ENCODE measurements at regions not wholly inside any gene's neighbourhood (a gene's known extent, or its start where the extent isn't known, plus 50 kb on each side); places are given as distances from the start of the nearest gene placed in this dataset.

GRCh38 chr14:83863042-83863774 is 1666.7 kb upstream of the FLRT2 start:
- H4K20me1 ChIP-seq (ENCODE audit: insufficient read depth, poor library complexity, severe bottlenecking): no peaks in the 10 kb centered on the region
- TF ChIP-seq EZH2 (IDR thresholded peaks at IDR 0.05; ENCODE audit: borderline replicate concordance) (no peak), EZH2phosphoT487 (IDR thresholded peaks at IDR 0.05; ENCODE audit: low read depth, severe bottlenecking, unreplicated experiment) (no peak), CTCF (IDR thresholded peaks at IDR 0.05; ENCODE audit: poor library complexity) (no peak)
- no peaks in the 10 kb centered on the region for H3K79me2 ChIP-seq
- WGBS (ENCODE audit: low lambda C conversion rate, missing lambda C conversion rate): 62% methylated on average over 3 of the region's 3 CpGs
- H2AFZ ChIP-seq: no peak overlapping the region
- no peaks in the 10 kb centered on the region for H3K27me3 ChIP-seq
- no peaks in the 10 kb centered on the region for H3K9me3 ChIP-seq (ENCODE audit: low read depth)
- H3K4me2 ChIP-seq: no peak overlapping the region
- H3K4me1 ChIP-seq (ENCODE audit: insufficient read depth): peaks cover 4% of the 10 kb centered on the region
- no peaks in the 10 kb centered on the region for H3K36me3 ChIP-seq (replicated peaks; ENCODE audit: insufficient read depth, low read depth)
- no peak overlapping the region for H3K4me3 ChIP-seq
- no peak for DNase-seq (ENCODE audit: low spot score)
- no peaks in the 10 kb centered on the region for H3K9me2 ChIP-seq (replicated peaks; ENCODE audit: insufficient read depth)
- no peak overlapping the region for H3K27ac ChIP-seq

- Histone ChIP-seq H3K9me3 (ENCODE audit: low read depth) (no peaks in the 10 kb centered on the region), H3K9me2 (replicated peaks; ENCODE audit: insufficient read depth) (no peaks in the 10 kb centered on the region), H3K4me3 (no peak overlapping the region), H3K4me1 (ENCODE audit: insufficient read depth) (peaks cover 4% of the 10 kb centered on the region), H4K20me1 (ENCODE audit: insufficient read depth, poor library complexity, severe bottlenecking) (no peaks in the 10 kb centered on the region), H3K27ac (no peak overlapping the region), H3K4me2 (no peak overlapping the region), H3K79me2 (no peaks in the 10 kb centered on the region), H2AFZ (no peak overlapping the region), H3K27me3 (no peaks in the 10 kb centered on the region), H3K36me3 (replicated peaks; ENCODE audit: insufficient read depth, low read depth) (no peaks in the 10 kb centered on the region)
- DNase-seq (ENCODE audit: low spot score): no peak
- no peak for TF ChIP-seq EZH2phosphoT487 (IDR thresholded peaks at IDR 0.05; ENCODE audit: low read depth, severe bottlenecking, unreplicated experiment)
- 94% methylated on average over 5 of the region's 5 CpGs for WGBS (ENCODE audit: low lambda C conversion rate, missing lambda C conversion rate)
These were observed 1665.8 kb upstream of the FLRT2 start for GRCh38 chr14:83864106-83864505.

- no peak for TF ChIP-seq EZH2 (IDR thresholded peaks at IDR 0.05; ENCODE audit: borderline replicate concordance)
- no peak for TF ChIP-seq EZH2phosphoT487 (IDR thresholded peaks at IDR 0.05; ENCODE audit: low read depth, severe bottlenecking, unreplicated experiment)
- TF ChIP-seq CTCF (IDR thresholded peaks at IDR 0.05; ENCODE audit: poor library complexity): no peak
- Histone ChIP-seq H3K79me2 (no peaks in the 10 kb centered on the region), H3K27ac (no peak overlapping the region), H3K9me3 (ENCODE audit: low read depth) (no peaks in the 10 kb centered on the region), H4K20me1 (ENCODE audit: insufficient read depth, poor library complexity, severe bottlenecking) (no peaks in the 10 kb centered on the region), H3K4me3 (no peak overlapping the region), H3K4me2 (no peak overlapping the region), H3K27me3 (no peaks in the 10 kb centered on the region), H3K36me3 (replicated peaks; ENCODE audit: insufficient read depth, low read depth) (no peaks in the 10 kb centered on the region), H2AFZ (no peak overlapping the region), H3K4me1 (ENCODE audit: insufficient read depth) (peaks cover 6% of the 10 kb centered on the region), H3K9me2 (replicated peaks; ENCODE audit: insufficient read depth) (no peaks in the 10 kb centered on the region)
- peak; percentile 4 for DNase-seq (ENCODE audit: low spot score)
- WGBS (ENCODE audit: low lambda C conversion rate, missing lambda C conversion rate): 57% methylated on average over 5 of the region's 5 CpGs
These were observed 1662.2 kb upstream of the FLRT2 start for GRCh38 chr14:83867566-83868225.

- no peaks in the 10 kb centered on the region for H3K9me3 ChIP-seq (ENCODE audit: low read depth)
These were observed 1659.2 kb upstream of the FLRT2 start for GRCh38 chr14:83870546-83871270.

More at GRCh38 chr14:83870546-83871270, 1659.2 kb upstream of the FLRT2 start:
- H3K4me1 ChIP-seq (ENCODE audit: insufficient read depth): peaks cover 6% of the 10 kb centered on the region
- H3K9me2 ChIP-seq (replicated peaks; ENCODE audit: insufficient read depth): no peaks in the 10 kb centered on the region
- H4K20me1 ChIP-seq (ENCODE audit: insufficient read depth, poor library complexity, severe bottlenecking): no peaks in the 10 kb centered on the region
- TF ChIP-seq CTCF (IDR thresholded peaks at IDR 0.05; ENCODE audit: poor library complexity): no peak
- TF ChIP-seq EZH2phosphoT487 (IDR thresholded peaks at IDR 0.05; ENCODE audit: low read depth, severe bottlenecking, unreplicated experiment): no peak
- no peak for TF ChIP-seq EZH2 (IDR thresholded peaks at IDR 0.05; ENCODE audit: borderline replicate concordance)
- H3K79me2 ChIP-seq: no peaks in the 10 kb centered on the region
- DNase-seq (ENCODE audit: low spot score): no peak
- no peak overlapping the region for H3K27ac ChIP-seq
- no peak overlapping the region for H3K4me3 ChIP-seq
- H2AFZ ChIP-seq: no peak overlapping the region
- WGBS (ENCODE audit: low lambda C conversion rate, missing lambda C conversion rate): 67% methylated on average over 2 of the region's 2 CpGs
- no peak overlapping the region for H3K4me2 ChIP-seq
- H3K36me3 ChIP-seq (replicated peaks; ENCODE audit: insufficient read depth, low read depth): no peaks in the 10 kb centered on the region
- H3K27me3 ChIP-seq: no peaks in the 10 kb centered on the region
